Common myeloid progenitor, CD34-positive (primary cell): ENCODE measurements at regions not wholly inside any gene's neighbourhood (a gene's known extent, or its start where the extent isn't known, plus 50 kb on each side); places are given as distances from the start of the nearest gene placed in this dataset.

Source experiments
- CTCF ChIA-PET: fragments of 350-600 bp; sonication (Branson Sonifier 250); formaldehyde crosslinking; loops from one replicate; lab custom pipeline; 2021; ENCODE audit warnings: antibody characterized with exemption; lab: Charles Lee
- POLR2A ChIA-PET: fragments of 350-600 bp; sonication (Branson Sonifier 250); formaldehyde crosslinking; loops from one replicate; lab custom pipeline; 2021; ENCODE audit warnings: antibody characterized with exemption; lab: Charles Lee
- DNase-seq, 3 donors: peaks; one replicate each; pipeline versions ENCODE4 v3.0.0 to v3.0.0-alpha.2; 2013
- H3K27ac ChIP-seq, 2 experiments: 1 replicate in 1 of 2; 2 replicates in 1 of 2; pipeline ENCODE4 v1.7.0; 2013; ENCODE audit warnings: inconsistent platforms in 2 of 2, low read length in 2 of 2, mild to moderate bottlenecking in 2 of 2, low read depth in 1 of 2, moderate library complexity in 1 of 2; ENCODE audit not compliant: severe bottlenecking in 2 of 2, insufficient read depth in 1 of 2, poor library complexity in 1 of 2
- H3K27me3 ChIP-seq, 5 experiments: replicated peaks in 2 of 5; 1 replicate in 3 of 5; 2 replicates in 2 of 5; pipeline versions ENCODE4 v1.6.1 to v1.7.0; 2013; ENCODE audit warnings: low read length in 4 of 5, mild to moderate bottlenecking in 2 of 5, moderate library complexity in 2 of 5, inconsistent platforms in 1 of 5; ENCODE audit not compliant: insufficient read depth in 5 of 5, control insufficient read depth in 4 of 5
- H3K36me3 ChIP-seq, 4 experiments: 1 replicate in 2 of 4; 2 replicates in 2 of 4; pipeline versions ENCODE4 v1.6.1 to v1.7.0; 2013; ENCODE audit warnings: low read length in 3 of 4, control low read depth in 1 of 4, mild to moderate bottlenecking in 1 of 4; ENCODE audit not compliant: control insufficient read depth in 4 of 4, insufficient read depth in 4 of 4
- H3K4me1 ChIP-seq, 4 experiments: 1 replicate in 3 of 4; 2 replicates in 1 of 4; pipeline versions ENCODE4 v1.6.1 to v1.7.1; 2013; ENCODE audit warnings: low read length in 3 of 4, mild to moderate bottlenecking in 3 of 4, control low read depth in 1 of 4, inconsistent platforms in 1 of 4, moderate library complexity in 1 of 4; ENCODE audit not compliant: control insufficient read depth in 4 of 4, insufficient read depth in 4 of 4; ENCODE audit errors: control extremely low read depth in 1 of 4
- H3K4me3 ChIP-seq, 7 experiments: 1 replicate in 4 of 7; 2 replicates in 3 of 7; pipeline versions ENCODE4 v1.5.1 to v1.7.0; 2013; ENCODE audit warnings: mild to moderate bottlenecking in 7 of 7, low read length in 6 of 7, moderate library complexity in 6 of 7, inconsistent platforms in 2 of 7, low read depth in 2 of 7, control low read depth in 1 of 7; ENCODE audit not compliant: insufficient read depth in 4 of 7, control insufficient read depth in 1 of 7; ENCODE audit errors: extremely low read depth in 1 of 7
- H3K9me3 ChIP-seq, 5 experiments: 1 replicate in 4 of 5; 2 replicates in 1 of 5; pipeline versions ENCODE4 v1.6.1 to v1.7.1; 2013; ENCODE audit warnings: low read length in 4 of 5, mild to moderate bottlenecking in 2 of 5, inconsistent platforms in 1 of 5, low read depth in 1 of 5, moderate library complexity in 1 of 5; ENCODE audit not compliant: control insufficient read depth in 4 of 5, insufficient read depth in 2 of 5; ENCODE audit errors: control extremely low read depth in 1 of 5
- WGBS: methylation state at CpG from one replicate; pipeline ENCODE4 v1.1.5; 2013; ENCODE audit not compliant: insufficient coverage; 5-methylcytosine and 5-hydroxymethylcytosine counted together

DNA sequence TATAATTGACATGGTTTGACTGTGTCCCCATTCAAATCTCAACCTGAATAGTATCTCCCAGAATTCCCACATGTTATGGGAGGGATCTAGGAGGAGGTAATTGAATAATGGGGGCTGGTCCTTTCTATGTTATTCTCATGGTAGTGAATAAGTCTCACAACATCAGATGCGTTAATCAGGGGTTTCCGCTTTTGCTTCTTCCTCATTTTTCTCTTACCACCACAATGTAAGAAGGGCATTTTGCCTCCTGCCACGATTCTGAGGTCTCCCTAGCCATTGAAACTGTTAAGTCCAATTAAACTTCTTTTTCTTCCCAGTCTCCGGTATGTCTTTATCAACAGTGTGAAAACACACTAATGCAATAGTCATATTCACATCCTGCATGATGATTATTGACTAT, 1073.3 kb upstream of the CDH2 start:
- no peaks in the 10 kb centered on the region for H3K27me3 ChIP-seq
- DNase-seq, result peak; percentile 9 to 86 (median 73)
- H3K27ac ChIP-seq, result no peak overlapping the region
- 23% methylated on average over 3 of the region's 4 CpGs for WGBS
- CTCF ChIA-PET, result no interaction called here
- H3K9me3 ChIP-seq, result no peaks in the 10 kb centered on the region
- H3K4me1 ChIP-seq, result peaks cover 0 to 27% (median 7%) of the 10 kb centered on the region in 4 experiments
- H3K4me3 ChIP-seq, result no peak overlapping the region
- POLR2A ChIA-PET, result no interaction called here
- no peaks in the 10 kb centered on the region for H3K36me3 ChIP-seq

DNA sequence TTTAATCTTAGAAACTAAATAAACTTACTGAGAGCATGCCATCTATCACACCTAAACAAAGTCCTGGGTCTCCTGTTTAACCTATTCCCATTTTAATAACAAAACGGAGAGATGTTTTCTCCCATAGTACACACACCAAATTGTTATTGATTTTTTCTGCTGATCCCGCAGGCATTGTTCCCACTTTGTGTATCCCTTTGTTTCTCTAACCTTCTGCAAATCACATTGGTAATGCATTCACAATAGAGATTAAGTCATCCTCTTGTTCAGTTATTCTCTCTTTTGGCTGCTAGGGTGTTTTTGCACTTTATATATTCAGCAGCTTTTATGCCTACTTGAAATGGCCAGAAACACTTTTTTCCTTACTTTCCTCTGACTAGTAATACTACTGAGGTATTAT, 1071.9 kb upstream of the CDH2 start:
- Histone ChIP-seq H3K27me3 (no peaks in the 10 kb centered on the region), H3K4me3 (no peak overlapping the region), H3K4me1 (peaks cover 0 to 27% (median 7%) of the 10 kb centered on the region in 4 experiments), H3K36me3 (no peaks in the 10 kb centered on the region), H3K27ac (no peak overlapping the region), H3K9me3 (peaks cover 0 to 3% (median 0%) of the 10 kb centered on the region in 5 experiments)
- ChIA-PET CTCF (no interaction called here), POLR2A (no interaction called here)
- 100% methylated on average over 2 of the region's 2 CpGs for WGBS
- no peak for DNase-seq

- ChIA-PET CTCF (no interaction called here), POLR2A (no interaction called here)
- H3K4me1 ChIP-seq, result no peaks in the 10 kb centered on the region
Observed at GRCh38 chr18:29241199-29241598, 1064.3 kb upstream of the CDH2 start.

DNA sequence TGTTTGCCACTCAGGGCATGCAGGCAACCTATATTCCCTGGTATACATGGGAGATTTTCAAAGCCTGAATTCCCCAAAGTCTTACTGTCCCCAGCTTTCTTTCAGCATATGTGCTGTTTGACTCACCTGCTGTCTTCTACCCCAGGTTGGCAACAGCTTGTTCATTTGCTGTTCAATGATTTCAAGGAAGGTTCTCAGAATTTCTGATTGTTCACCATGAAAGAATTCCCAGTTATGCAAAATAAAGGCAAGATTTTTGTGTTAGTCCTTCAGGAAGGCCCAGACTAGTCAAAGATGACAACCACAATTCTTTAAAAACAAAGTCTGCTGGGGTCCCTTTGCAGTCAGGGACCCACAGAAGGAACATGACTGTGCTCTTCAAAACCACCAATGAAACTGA, 1057.8 kb upstream of the CDH2 start:
- no peaks in the 10 kb centered on the region for H3K27me3 ChIP-seq
- CTCF ChIA-PET, result no interaction called here
- H3K9me3 ChIP-seq, result peaks cover 0 to 3% (median 2%) of the 10 kb centered on the region in 5 experiments
- H3K4me3 ChIP-seq, result no peak overlapping the region
- POLR2A ChIA-PET, result no interaction called here
- DNase-seq, result no peak
- H3K4me1 ChIP-seq, result no peaks in the 10 kb centered on the region
- H3K27ac ChIP-seq, result no peak overlapping the region
- H3K36me3 ChIP-seq, result no peaks in the 10 kb centered on the region

More at GRCh38 chr18:29241199-29241598, 1064.3 kb upstream of the CDH2 start:
- no peak overlapping the region for H3K4me3 ChIP-seq
- no peaks in the 10 kb centered on the region for H3K27me3 ChIP-seq
- H3K9me3 ChIP-seq, result peaks cover 0 to 3% (median 0%) of the 10 kb centered on the region in 5 experiments
- H3K36me3 ChIP-seq, result no peaks in the 10 kb centered on the region
- DNase-seq, result no peak
- 100% methylated on average over 1 of the region's 3 CpGs for WGBS
- no peak overlapping the region for H3K27ac ChIP-seq

DNA sequence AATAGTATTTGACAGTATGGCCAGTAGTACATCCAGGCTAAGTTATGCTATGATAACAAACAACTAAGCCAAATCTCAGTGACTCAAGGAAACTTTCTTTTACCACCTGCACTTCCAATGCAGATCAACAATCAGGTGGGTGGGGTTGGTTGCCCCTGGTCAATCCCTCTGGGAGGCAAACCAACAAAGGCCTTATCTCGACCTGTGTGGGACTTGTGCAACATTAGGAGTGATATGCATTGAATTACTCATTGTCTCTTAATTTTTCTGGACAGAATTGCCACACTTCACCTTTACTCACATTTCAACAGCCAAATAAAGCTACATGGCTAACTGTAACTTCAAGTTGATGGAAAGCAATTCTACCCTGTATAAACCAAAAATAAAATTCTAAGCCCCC, 1049.3 kb upstream of the CDH2 start:
- POLR2A ChIA-PET, result no interaction called here
- WGBS, result no CpG with 5 or more reads among the region's 1 CpG

DNA sequence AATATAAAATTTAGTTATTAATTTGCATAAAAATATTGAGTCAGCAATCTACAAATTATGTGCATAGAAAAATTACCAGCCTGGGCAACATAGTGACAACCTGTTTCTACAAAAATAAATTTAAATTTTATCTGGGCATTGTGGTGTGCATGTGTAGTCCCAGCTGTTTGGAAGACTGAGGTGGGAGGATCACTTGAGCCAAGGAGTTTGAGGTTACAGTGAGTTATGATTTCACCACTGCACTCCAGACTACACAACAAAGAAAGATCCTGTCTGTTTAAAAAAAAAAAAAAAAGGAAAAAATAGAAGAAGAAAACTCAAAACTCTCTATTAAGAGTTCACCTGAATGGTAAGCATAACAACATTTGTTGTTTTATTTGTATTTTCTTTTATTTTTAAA, 1048.4 kb upstream of the CDH2 start:
- no peaks in the 10 kb centered on the region for H3K36me3 ChIP-seq
- no peaks in the 10 kb centered on the region for H3K4me1 ChIP-seq
- no peak overlapping the region for H3K27ac ChIP-seq
- H3K27me3 ChIP-seq, result no peaks in the 10 kb centered on the region
- H3K9me3 ChIP-seq, result peaks cover 0 to 1% (median 0%) of the 10 kb centered on the region in 5 experiments
- CTCF ChIA-PET, result no interaction called here
- H3K4me3 ChIP-seq, result no peak overlapping the region
- no peak for DNase-seq
- POLR2A ChIA-PET, result no interaction called here

More for the DNA sequence above, 1049.3 kb upstream of the CDH2 start:
- no peaks in the 10 kb centered on the region for H3K27me3 ChIP-seq
- H3K4me3 ChIP-seq, result no peak overlapping the region
- H3K4me1 ChIP-seq, result no peaks in the 10 kb centered on the region
- H3K9me3 ChIP-seq, result peaks cover 0 to 1% (median 0%) of the 10 kb centered on the region in 5 experiments
- no peak overlapping the region for H3K27ac ChIP-seq
- no peak for DNase-seq
- CTCF ChIA-PET, result no interaction called here
- no peaks in the 10 kb centered on the region for H3K36me3 ChIP-seq

DNA sequence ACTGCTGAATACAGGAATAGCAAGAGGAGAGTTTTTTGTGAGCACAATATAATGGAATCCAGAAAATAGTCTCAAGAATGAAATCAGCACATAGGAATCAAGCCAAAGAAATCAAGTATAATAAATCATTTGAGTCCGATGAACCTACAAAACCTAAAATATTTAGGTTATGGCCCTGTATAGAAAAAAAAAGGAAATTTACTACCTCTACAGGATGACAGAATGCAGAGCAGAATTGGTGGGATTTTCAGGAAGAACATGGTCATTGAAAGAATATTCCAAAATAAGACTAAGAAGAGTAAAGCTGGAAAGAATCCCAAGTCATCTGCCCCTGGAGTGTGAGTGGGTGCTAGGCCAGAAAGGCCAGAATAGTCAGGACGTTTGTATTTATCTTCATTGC, 1041.2 kb upstream of the CDH2 start:
- Histone ChIP-seq H3K36me3 (no peaks in the 10 kb centered on the region), H3K27me3 (no peaks in the 10 kb centered on the region), H3K27ac (no peak overlapping the region), H3K4me3 (no peak overlapping the region), H3K4me1 (no peaks in the 10 kb centered on the region), H3K9me3 (no peaks in the 10 kb centered on the region)
- ChIA-PET POLR2A (no interaction called here), CTCF (no interaction called here)
- DNase-seq, result no peak
- no CpG with 5 or more reads among the region's 2 CpGs for WGBS
